GM12872 (cell line): ENCODE measurements at regions not wholly inside any gene's neighbourhood (a gene's known extent, or its start where the extent isn't known, plus 50 kb on each side); places are given as distances from the start of the nearest gene placed in this dataset.

Source experiments
- CTCF ChIP-seq: IDR thresholded peaks from 3 replicates; pipeline ENCODE4 v1.5.1; 2011; ENCODE audit warnings: low read depth, mild to moderate bottlenecking, low read length, moderate library complexity; ENCODE audit not compliant: insufficient read depth

DNA sequence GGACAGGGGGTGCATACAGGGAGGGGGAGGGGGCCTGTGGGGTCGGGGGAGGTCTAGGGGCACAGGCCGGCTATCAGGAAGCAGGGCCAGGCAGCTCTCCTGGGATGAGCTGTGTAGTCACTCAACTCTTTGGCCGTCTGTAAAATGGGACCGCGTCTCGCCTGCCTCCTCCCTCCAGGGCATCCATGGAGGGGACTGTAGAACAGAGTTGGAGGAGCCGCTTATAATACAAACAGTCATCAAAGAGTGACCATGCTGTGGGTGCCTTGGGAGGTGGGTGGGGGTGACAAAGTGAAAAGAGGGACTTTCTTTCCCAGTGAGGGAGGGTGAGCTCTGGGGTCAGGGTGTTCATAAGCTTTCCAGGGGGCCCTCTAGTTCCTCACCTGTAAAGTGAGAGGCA lies 169.6 kb upstream of the HAAO start:
- TF ChIP-seq CTCF, result no peak

GRCh38 chr2:42961385-42961811 lies 169.0 kb upstream of the HAAO start:
- TF ChIP-seq CTCF, result no peak

- no peak for TF ChIP-seq CTCF
These were observed 168.4 kb upstream of the HAAO start for GRCh38 chr2:42960842-42961180.

DNA sequence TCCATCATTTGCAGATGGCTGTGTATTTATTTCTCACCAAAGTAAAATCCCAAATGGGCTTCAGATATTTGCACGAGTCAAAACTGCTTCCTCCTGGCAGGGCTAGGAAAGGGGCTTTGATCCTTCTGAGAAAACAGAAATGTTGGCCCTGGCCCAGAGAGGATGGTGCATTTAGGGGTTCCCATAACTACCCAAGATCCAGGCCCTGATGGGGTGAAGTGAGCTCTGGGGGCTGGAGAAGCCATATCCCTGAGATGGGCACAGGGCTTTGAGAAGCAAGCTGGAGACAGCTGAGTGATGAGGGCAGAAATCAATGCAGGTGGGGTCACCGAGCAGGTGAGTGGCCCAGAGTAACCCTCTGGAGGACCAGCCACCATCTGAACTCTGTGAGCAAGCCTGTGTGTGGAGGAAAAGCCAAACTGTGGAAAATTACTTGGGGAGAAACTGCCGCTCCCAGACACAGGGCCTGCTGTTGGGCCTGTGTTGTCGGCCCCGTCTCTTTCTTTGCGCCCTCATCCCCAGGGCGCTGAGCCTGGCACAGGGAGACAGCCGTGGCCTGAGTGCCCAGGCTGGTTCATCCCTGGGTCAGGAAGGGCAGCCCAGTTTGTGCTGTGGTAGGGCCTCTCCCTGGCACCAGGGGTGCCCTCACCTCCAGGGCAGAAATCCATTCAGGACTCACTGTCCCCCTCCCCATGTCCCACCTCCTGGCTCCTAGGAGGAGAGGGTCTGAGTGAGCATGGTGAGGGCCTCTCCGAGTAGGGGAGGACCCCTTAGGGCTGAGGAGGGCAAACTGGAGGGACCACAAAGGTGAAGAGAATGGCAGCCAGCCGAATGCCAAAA lies 167.8 kb upstream of the HAAO start:
- no peak for TF ChIP-seq CTCF

DNA sequence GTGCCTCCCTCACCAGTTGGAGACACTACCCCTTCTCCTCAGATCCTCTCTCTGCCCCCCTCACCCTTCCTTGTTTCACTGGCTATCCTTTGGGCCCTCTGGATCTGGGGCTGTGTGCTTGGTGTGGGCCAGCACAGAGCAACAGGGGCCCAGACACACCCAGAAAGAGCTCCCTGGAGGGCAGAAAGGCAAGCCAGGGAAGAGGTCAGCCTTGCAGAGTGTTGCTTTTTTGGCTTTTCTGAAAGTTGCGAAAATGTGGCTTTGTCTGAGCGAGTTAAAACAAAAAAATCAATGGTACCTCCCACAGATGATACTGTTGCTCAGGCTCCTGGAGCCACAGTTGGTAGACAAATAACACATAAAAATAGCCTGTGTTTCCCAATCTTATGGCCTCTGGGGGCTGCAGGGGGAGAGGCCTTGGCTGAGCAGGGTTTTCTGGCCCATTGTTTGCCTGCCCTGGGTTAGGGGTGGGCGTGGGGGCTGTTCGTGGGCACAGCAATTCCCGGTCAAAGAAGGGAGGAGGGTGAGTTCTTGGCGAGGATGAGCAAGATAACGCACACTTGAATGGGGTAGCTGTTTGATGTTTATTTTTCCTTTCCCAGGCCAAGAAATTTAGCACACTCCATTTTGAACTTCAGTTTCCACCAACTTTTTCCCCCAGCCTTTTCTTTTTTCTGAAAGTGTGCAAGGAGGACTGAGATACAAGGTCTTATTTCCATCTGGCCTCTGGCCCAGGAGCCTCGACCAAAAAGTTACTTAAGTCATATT lies 167.0 kb upstream of the HAAO start:
- no peak for TF ChIP-seq CTCF

- TF ChIP-seq CTCF, result no peak
These were observed 166.4 kb upstream of the HAAO start for GRCh38 chr2:42958741-42959233.

DNA sequence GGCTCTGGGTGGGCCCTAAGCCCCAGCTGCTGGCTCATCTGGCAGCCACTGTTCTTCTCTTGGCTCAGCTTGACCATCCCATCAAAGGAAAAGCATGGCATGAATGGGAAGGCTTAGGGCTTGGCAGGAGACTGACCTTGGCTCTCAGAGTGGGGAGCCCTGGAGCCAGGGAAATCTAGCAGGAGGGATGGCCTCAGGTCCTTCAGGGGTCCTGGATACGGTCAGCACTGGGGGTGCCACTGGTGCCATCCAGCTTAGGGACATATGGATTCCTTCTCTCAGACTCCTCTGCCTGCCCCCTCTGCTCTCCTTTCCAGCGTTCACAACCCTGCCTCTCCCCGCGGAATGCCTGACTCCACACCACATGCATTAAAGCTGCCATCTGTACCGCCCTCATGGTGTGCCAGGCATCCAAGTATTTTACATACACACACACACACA lies 165.5 kb upstream of the HAAO start:
- no peak for TF ChIP-seq CTCF
